B cell (primary cell): ENCODE measurements at regions not wholly inside any gene's neighbourhood (a gene's known extent, or its start where the extent isn't known, plus 50 kb on each side); places are given as distances from the start of the nearest gene placed in this dataset.

Source experiments
- CTCF ChIP-seq: fragments of 200-600 bp; IDR thresholded peaks from one replicate; pipeline ENCODE4 v1.8.0; 2022; ENCODE audit warnings: antibody characterized with exemption, mild to moderate bottlenecking
- EZH2 ChIP-seq: IDR thresholded peaks from 2 replicates; pipeline ENCODE4 v1.6.1; 2012; ENCODE audit warnings: borderline replicate concordance, low read depth, mild to moderate bottlenecking, moderate library complexity, low read length; ENCODE audit not compliant: insufficient read depth, poor library complexity, severe bottlenecking

- TF ChIP-seq CTCF (no peak), EZH2 (no peak)
Measured at GRCh38 chr18:34659579-34660517, 50.2 kb upstream of the DTNA start.
